GM21723 (cell line): ENCODE measurements at regions not wholly inside any gene's neighbourhood (a gene's known extent, or its start where the extent isn't known, plus 50 kb on each side); places are given as distances from the start of the nearest gene placed in this dataset.
A peak's percentile ranks its signal among the peaks of the same experiment; 100 is the strongest.

Experiments used
- ATAC-seq: cut with Tn5 transposase; IDR thresholded peaks from one replicate; pipeline ENCODE4 v1.9.1; 2021; ENCODE audit warnings: mild to moderate bottlenecking, moderate library complexity; ENCODE audit not compliant: unreplicated experiment

GRCh38 chr14:53567236-53567780 is 389.3 kb downstream of the BMP4 start:
- ATAC-seq = no peak

DNA sequence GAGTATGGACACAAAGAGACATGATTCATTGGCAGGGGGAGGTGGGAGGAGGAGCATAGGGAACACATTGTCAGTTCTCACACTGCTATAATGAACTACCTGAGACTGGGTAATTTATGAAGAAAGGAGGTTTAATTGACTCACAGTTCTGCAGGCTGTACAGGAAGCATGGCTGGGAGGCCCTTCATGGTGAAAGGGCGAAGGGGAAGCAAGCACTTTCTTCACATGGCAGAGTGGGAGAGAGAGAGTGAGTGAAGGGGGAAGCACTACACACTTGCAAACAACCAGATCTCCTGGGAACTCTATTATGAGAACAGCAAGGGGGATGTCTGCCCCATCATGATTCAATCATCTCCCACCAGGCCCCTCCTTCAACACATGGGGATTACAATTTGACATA is 391.8 kb downstream of the BMP4 start:
- no peak for ATAC-seq

GRCh38 chr14:53563628-53564027 is 393.0 kb downstream of the BMP4 start:
- no peak for ATAC-seq

DNA sequence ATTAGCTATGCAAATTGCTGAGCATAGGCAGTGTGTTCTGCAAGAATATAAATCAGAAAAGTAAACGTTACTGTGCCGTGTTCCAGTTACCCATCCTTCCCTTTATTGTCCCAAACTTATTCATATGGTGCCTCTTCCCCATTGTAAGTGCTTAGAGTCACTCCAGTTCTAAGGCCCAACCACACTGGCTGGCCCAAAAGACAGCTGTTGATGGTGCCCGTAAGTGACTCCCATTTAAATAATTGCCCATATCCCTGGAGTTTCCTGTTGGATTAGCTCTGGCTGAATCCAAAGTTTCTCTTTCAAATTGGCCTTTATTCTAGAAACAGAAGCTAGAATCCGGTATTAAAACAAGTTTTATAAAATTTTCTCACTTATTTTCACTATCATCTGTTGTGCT is 400.1 kb upstream of the DDHD1 start:
- no peak for ATAC-seq

- no peak for ATAC-seq
Measured at GRCh38 chr14:53551862-53552261, 398.7 kb upstream of the DDHD1 start.

DNA sequence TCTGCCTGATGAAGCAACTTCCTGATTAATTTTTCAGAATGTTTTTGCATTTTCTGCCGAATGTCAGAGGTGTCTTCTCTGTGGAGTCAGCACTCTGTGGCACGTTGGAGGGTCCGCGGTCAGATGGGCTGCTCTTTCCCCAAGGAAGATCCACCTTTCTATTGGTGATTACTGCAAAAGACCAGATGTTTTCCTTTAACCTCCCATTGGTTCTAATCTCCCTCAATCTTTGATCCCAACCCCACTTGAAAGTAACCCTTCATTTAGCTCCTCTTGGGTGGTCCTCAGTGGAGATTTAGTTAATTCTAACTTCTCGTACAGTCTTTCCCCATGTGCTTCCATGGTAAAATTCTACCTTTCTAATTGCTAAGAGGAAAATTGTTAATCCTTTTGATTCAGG is 397.7 kb upstream of the DDHD1 start:
- ATAC-seq = no peak

- no peak for ATAC-seq
Measured at GRCh38 chr14:53549956-53550355, 396.8 kb upstream of the DDHD1 start.

DNA sequence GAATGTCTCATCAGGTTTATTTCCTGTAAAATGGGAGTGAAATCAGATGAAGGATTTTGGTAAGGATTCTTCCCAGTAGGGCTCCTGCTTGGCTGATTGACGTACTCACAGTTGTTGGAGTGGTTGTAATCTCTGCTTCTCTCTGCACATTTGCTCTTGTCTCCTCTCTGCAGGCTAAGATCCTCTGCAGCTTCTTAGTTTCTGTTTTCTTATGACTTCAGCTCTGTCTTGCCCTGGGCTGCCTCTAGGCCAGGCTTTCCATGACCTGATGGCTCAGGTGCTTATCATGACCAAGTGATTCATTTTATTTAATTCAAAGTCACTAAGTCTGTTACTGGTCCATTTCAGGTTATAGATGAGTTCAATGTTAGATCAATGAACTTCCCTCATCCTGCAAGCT is 394.5 kb upstream of the DDHD1 start:
- ATAC-seq = peak; percentile 54

DNA sequence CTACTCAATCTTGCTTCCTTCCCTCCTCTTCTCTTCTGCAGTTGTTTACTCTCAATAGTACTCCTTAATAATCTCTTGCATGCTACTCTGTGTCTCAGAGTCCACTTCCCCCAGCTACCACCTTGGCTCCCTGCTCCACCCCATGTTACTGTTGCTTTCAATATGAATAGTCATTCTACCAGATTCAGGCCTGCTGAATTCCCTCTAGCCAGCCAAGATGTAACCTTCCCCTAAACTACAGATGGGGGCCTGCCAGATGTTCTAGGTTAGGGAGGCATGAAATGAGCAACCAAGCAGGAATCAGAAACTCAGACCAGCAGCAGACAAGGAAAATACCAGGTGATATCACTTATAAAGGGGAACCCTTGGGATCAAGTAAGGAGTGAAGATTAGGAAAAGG is 392.1 kb upstream of the DDHD1 start:
- no peak for ATAC-seq

DNA sequence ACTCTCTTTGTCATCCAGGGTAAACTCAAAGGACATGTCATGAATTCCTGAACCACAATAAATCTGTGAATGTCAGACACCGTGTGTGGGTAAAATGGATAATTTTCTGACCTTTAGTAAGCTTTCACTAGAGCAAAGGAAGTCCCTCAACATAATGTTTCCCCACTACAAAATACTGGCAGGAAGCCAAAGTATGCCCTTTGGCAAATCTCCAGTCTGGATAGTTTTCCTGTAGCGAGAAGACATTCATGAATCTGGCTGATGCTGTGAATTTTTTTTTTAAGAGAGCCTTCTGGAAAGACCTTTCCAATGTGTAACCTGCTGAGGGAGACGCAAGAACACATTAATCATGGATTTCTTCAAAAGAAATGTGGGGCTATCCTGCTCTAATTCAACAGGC is 389.6 kb upstream of the DDHD1 start:
- no peak for ATAC-seq

GRCh38 chr14:53541411-53541810 is 388.3 kb upstream of the DDHD1 start:
- no peak for ATAC-seq

DNA sequence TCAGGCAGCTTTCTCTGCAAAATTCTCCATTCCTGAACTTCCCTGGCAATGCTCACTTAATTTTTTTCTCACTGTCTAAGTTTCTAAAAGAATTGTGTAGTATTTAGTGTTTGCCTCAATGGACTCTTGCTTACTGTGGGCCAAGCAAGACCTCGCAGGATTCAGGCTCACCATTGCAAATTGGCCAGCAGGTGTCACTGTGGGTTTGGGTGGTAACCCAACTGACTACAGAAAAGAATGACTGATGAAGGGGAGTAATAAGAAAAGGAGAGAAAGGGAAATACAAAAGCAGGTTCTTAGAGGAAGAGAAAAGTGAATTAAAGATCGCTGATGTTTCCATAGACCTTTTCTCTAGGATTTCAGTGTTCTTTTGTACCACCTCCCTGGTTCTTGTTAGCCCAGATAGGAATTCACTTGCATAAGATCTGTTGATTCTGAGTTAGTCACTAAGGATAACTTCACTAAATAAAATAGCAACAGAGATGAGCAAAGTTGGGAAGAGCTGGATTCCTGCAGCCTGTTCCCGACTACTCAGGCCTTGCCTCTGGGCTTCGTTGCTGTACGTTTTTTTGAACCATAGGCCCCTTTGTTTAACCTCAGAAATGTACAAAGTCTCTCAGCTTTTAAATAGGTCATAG is 386.5 kb upstream of the DDHD1 start:
- peak; percentile 60 for ATAC-seq

GRCh38 chr14:53538316-53538881 is 385.3 kb upstream of the DDHD1 start:
- ATAC-seq = no peak

GRCh38 chr14:53537422-53538315 is 384.5 kb upstream of the DDHD1 start:
- ATAC-seq = no peak

DNA sequence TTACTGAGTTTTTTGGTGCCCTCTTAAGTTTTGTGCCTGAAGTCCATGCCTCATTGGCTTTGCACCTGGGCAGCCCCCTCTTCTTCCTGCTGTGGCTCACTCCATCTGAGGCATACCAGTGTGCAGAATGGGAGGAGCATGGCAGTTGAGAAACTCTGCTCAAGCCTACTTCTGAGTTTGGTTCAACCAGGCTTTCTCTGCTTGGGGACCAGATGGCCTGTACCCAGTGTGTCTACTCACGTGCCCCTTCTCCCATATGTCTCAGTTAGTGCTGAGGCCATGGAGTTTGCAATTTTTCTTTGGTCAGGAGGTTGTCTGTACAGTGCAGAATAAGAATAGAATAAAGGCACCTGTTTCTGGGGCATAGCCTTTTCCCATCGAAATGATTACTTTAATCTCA is 383.3 kb upstream of the DDHD1 start:
- ATAC-seq = no peak

GRCh38 chr14:53534841-53535240 is 381.7 kb upstream of the DDHD1 start:
- no peak for ATAC-seq

GRCh38 chr14:53533384-53533970 is 380.4 kb upstream of the DDHD1 start:
- ATAC-seq = no peak

- no peak for ATAC-seq
Measured at GRCh38 chr14:53532853-53533252, 379.7 kb upstream of the DDHD1 start.

DNA sequence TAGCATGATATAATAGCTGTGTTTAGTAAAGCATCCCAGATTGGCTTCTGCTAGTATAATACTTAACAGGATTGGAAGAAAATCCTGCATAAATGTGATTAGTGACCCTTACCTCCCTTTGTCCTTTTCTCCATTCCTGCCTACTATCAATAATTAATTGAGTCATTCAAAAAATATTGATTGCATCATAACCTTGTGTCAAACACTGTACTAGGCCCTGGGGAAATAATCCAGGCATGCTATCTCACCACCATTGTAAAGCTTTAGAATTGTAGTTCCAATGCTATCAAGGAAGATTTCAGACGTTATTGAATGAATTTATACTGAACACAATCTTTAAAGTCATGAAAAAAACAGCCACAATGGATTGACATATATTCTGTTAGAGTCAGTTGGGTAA is 378.6 kb upstream of the DDHD1 start:
- no peak for ATAC-seq

GRCh38 chr14:53531156-53531555 is 378.0 kb upstream of the DDHD1 start:
- no peak for ATAC-seq

DNA sequence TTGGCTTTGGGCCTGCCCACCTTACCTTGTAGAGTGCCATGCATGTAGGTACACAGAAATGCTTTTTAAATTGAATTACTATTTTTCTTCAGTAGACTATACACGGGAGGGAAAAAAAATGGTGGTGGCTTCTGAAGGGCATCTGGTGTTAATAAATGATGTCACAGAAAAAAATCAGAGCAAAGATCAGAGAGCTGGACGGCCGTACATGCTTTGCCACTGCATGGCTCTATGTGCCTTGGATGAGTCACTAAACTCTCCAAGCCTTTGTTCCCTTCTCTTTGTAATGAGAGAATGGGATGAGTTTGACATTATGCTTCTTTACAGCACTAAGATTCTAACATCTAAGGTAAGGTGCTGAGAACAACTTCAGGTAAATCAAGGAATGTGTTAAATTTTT is 376.4 kb upstream of the DDHD1 start:
- ATAC-seq = no peak
